Loucy (cell line): ENCODE measurements at regions not wholly inside any gene's neighbourhood (a gene's known extent, or its start where the extent isn't known, plus 50 kb on each side); places are given as distances from the start of the nearest gene placed in this dataset.
A peak's percentile ranks its signal among the peaks of the same experiment; 100 is the strongest.

Experiments
- H2AFZ ChIP-seq: fragments of 200-600 bp; sonication (generic); 2 replicates; pipeline ENCODE4 v1.6.0; 2016; ENCODE audit warnings: antibody characterized with exemption, mild to moderate bottlenecking, low read length, moderate library complexity
- H3F3A ChIP-seq: fragments of 200-600 bp; 2 replicates; pipeline ENCODE4 v1.6.0; 2016; ENCODE audit warnings: antibody characterized with exemption, low read depth, mild to moderate bottlenecking
- H3K27me3 ChIP-seq: fragments of 200-600 bp; sonication (generic); 2 replicates; pipeline ENCODE4 v1.6.1; 2014; ENCODE audit warnings: low read length, mild to moderate bottlenecking; ENCODE audit not compliant: insufficient read depth, poor library complexity, severe bottlenecking
- H3K36me3 ChIP-seq: fragments of 200-600 bp; sonication (generic); 2 replicates; pipeline ENCODE4 v1.6.1; 2016; ENCODE audit warnings: low read length; ENCODE audit not compliant: insufficient read depth
- H3K4me1 ChIP-seq: fragments of 200-600 bp; sonication (generic); 2 replicates; pipeline ENCODE4 v1.5.1; 2014; ENCODE audit warnings: low read length, mild to moderate bottlenecking; ENCODE audit not compliant: insufficient read depth, poor library complexity, severe bottlenecking
- H3K4me2 ChIP-seq: fragments of 200-600 bp; sonication (generic); 2 replicates; pipeline ENCODE4 v1.6.0; 2014; ENCODE audit warnings: antibody characterized with exemption, low read length, low read depth, mild to moderate bottlenecking; ENCODE audit not compliant: poor library complexity, severe bottlenecking
- H3K4me3 ChIP-seq: fragments of 200-600 bp; sonication (generic); 2 replicates; pipeline ENCODE4 v1.5.1; 2014; ENCODE audit warnings: low read length, mild to moderate bottlenecking, mixed read lengths; ENCODE audit not compliant: poor library complexity, severe bottlenecking
- H3K79me2 ChIP-seq: fragments of 200-600 bp; sonication (generic); 2 replicates; pipeline ENCODE4 v1.6.1; 2014; ENCODE audit warnings: low read length; ENCODE audit not compliant: insufficient read depth
- H3K9ac ChIP-seq: fragments of 200-600 bp; sonication (generic); 2 replicates; pipeline ENCODE4 v1.6.0; 2014; ENCODE audit warnings: mild to moderate bottlenecking, low read depth, low read length, moderate library complexity; ENCODE audit not compliant: poor library complexity, severe bottlenecking
- H3K9me2 ChIP-seq: fragments of 200-600 bp; sonication (generic); replicated peaks from 2 replicates; pipeline ENCODE4 v1.6.1; 2016; ENCODE audit warnings: low read depth, low read length, mixed read lengths
- H3K9me3 ChIP-seq: fragments of 200-600 bp; sonication (generic); 2 replicates; pipeline ENCODE4 v1.6.1; 2014; ENCODE audit warnings: mild to moderate bottlenecking, antibody characterized with exemption, low read length, low read depth; ENCODE audit not compliant: insufficient read depth
- H4K20me1 ChIP-seq: fragments of 200-600 bp; sonication (generic); 2 replicates; pipeline ENCODE4 v1.6.0; 2014; ENCODE audit warnings: antibody characterized with exemption, low read length, mild to moderate bottlenecking; ENCODE audit not compliant: insufficient read depth, poor library complexity, severe bottlenecking
- EZH2phosphoT487 ChIP-seq: fragments of 200-600 bp; IDR thresholded peaks from 2 replicates; pipeline ENCODE4 v1.6.1; 2018; ENCODE audit warnings: antibody characterized with exemption, mild to moderate bottlenecking, moderate library complexity, borderline replicate concordance
- TF ChIP-seq, protein P1 (sequence below): fragments of 200-600 bp; sonication (generic); conservative IDR thresholded peaks from 2 replicates; pipeline ENCODE4 v1.5.1; 2014; ENCODE audit warnings: mild to moderate bottlenecking, antibody characterized with exemption, low read length

DNA sequence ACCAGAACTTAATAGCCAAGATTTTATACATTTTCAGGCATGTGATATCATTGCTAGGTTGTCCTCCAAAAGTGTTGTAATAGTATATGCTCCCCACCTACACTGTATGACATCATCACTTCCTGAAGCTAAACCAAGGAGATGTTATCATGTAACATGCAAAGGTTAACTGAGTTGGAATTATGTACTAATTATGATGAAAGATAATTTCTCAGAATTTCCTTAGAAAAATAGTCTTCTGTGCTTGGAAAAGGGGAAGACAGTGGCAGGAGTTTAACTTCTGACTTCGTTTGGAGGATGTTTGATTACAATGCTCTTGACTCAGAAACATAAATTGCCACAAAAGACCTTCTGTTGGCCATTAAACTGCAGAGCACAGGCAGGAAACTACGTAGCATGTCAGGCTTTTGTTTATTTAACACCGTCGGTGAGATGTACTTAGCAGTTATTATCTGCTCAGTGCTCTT lies 83.6 kb upstream of the GUCY1A1 start:
- Histone ChIP-seq H3K4me3 (peak overlapping the region; percentile 39), H2AFZ (peak overlapping the region; percentile 82), H3K36me3 (no peaks in the 10 kb centered on the region), H3K9me3 (no peaks in the 10 kb centered on the region), H3K4me1 (peaks cover 46% of the 10 kb centered on the region), H3K4me2 (peak overlapping the region; percentile 58), H3F3A (no peaks in the 10 kb centered on the region), H3K9me2 (no peaks in the 10 kb centered on the region), H4K20me1 (no peaks in the 10 kb centered on the region), H3K79me2 (no peaks in the 10 kb centered on the region), H3K27me3 (no peaks in the 10 kb centered on the region), H3K9ac (peak overlapping the region; percentile 52)
- TF ChIP-seq EZH2phosphoT487: no peak
- TF ChIP-seq, protein P1, sequence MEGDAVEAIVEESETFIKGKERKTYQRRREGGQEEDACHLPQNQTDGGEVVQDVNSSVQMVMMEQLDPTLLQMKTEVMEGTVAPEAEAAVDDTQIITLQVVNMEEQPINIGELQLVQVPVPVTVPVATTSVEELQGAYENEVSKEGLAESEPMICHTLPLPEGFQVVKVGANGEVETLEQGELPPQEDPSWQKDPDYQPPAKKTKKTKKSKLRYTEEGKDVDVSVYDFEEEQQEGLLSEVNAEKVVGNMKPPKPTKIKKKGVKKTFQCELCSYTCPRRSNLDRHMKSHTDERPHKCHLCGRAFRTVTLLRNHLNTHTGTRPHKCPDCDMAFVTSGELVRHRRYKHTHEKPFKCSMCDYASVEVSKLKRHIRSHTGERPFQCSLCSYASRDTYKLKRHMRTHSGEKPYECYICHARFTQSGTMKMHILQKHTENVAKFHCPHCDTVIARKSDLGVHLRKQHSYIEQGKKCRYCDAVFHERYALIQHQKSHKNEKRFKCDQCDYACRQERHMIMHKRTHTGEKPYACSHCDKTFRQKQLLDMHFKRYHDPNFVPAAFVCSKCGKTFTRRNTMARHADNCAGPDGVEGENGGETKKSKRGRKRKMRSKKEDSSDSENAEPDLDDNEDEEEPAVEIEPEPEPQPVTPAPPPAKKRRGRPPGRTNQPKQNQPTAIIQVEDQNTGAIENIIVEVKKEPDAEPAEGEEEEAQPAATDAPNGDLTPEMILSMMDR: no peak

DNA sequence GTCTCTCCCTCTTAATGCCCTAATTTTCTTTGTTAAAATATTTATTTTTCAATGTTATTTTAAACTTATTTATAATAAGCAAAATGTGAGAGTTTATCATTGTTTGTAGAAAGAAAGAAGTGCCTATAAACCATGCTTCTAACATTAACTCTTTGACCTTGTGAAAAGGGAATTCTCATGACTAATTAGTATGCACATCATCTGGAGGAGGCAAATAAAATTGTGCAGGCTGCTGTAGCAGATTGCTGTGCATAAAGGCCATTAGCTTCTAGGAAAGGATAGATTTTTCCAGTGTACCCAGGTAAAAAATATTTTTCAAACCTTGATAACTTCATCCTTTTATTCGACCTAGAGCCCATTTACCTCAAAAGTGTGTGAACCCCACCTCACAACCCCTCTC lies 84.6 kb upstream of the GUCY1A1 start:
- peaks cover 38% of the 10 kb centered on the region for H3K4me1 ChIP-seq
- H3F3A ChIP-seq: no peaks in the 10 kb centered on the region
- H3K9ac ChIP-seq: no peak overlapping the region
- H3K36me3 ChIP-seq: no peaks in the 10 kb centered on the region
- H3K4me3 ChIP-seq: no peak overlapping the region
- H3K27me3 ChIP-seq: no peaks in the 10 kb centered on the region
- H3K4me2 ChIP-seq: no peak overlapping the region
- TF ChIP-seq, protein P1: no peak
- TF ChIP-seq EZH2phosphoT487: no peak
- no peak overlapping the region for H2AFZ ChIP-seq
- H3K9me3 ChIP-seq: no peaks in the 10 kb centered on the region
- no peaks in the 10 kb centered on the region for H4K20me1 ChIP-seq
- H3K9me2 ChIP-seq: no peaks in the 10 kb centered on the region
- no peaks in the 10 kb centered on the region for H3K79me2 ChIP-seq

DNA sequence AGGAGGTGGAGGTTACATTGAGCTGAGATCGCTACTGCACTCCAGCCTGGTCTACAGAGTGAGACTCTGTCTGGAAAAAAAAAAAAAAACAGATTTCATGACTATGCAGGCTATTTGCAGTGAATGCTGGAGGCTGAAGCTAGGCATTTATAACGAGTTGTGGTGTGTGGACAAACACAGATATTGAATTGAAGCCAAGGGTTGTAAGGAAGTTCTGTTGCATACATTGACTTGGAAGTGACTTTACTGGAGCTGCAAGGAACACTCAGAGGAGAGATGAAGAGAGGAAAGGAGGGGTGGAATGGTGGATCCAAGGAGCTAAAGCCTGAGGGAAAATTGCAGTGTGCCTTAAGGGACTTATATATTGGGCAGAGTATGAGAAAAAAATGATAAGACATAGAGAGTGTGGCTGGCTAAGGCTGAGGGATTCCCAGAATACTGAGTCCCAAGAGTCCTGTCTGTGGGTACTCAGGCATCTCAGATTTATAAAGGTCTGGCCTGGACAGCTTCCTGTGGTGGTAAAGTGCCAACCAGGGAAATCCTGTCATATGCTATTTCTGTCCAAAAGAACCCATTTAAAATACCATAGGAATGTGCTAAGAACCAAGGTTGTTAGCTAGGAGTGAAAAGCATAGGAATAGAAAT lies 87.8 kb upstream of the GUCY1A1 start:
- H3K4me1 ChIP-seq: peaks cover 34% of the 10 kb centered on the region
- no peaks in the 10 kb centered on the region for H3F3A ChIP-seq
- H2AFZ ChIP-seq: no peak overlapping the region
- H3K9ac ChIP-seq: no peak overlapping the region
- no peak overlapping the region for H3K4me2 ChIP-seq
- no peaks in the 10 kb centered on the region for H3K79me2 ChIP-seq
- no peaks in the 10 kb centered on the region for H3K36me3 ChIP-seq
- no peaks in the 10 kb centered on the region for H3K27me3 ChIP-seq
- H4K20me1 ChIP-seq: no peaks in the 10 kb centered on the region
- TF ChIP-seq EZH2phosphoT487: no peak
- TF ChIP-seq, protein P1: no peak
- H3K4me3 ChIP-seq: no peak overlapping the region
- no peaks in the 10 kb centered on the region for H3K9me3 ChIP-seq
- no peaks in the 10 kb centered on the region for H3K9me2 ChIP-seq
